ENCODE measurements at regions not wholly inside any gene's neighbourhood (a gene's known extent, or its start where the extent isn't known, plus 50 kb on each side); places are given as distances from the start of the nearest gene placed in this dataset.

- Histone ChIP-seq H3K4me2 (no peak overlapping the region), H3K27me3 (no peaks in the 10 kb centered on the region), H3K9me3 (ENCODE audit: low read depth) (no peaks in the 10 kb centered on the region), H2AFZ (no peak overlapping the region), H3K36me3 (replicated peaks; ENCODE audit: insufficient read depth, low read depth) (no peaks in the 10 kb centered on the region), H3K4me1 (ENCODE audit: insufficient read depth) (no peaks in the 10 kb centered on the region), H3K79me2 (no peaks in the 10 kb centered on the region), H3K9me2 (replicated peaks; ENCODE audit: insufficient read depth) (no peaks in the 10 kb centered on the region), H3K4me3 (no peak overlapping the region), H3K27ac (no peak overlapping the region), H4K20me1 (ENCODE audit: insufficient read depth, poor library complexity, severe bottlenecking) (no peaks in the 10 kb centered on the region)
- DNase-seq (ENCODE audit: low spot score): no peak
- no peak for TF ChIP-seq EZH2 (IDR thresholded peaks at IDR 0.05; ENCODE audit: borderline replicate concordance)
- no peak for TF ChIP-seq CTCF (IDR thresholded peaks at IDR 0.05; ENCODE audit: poor library complexity)
- TF ChIP-seq EZH2phosphoT487 (IDR thresholded peaks at IDR 0.05; ENCODE audit: low read depth, severe bottlenecking, unreplicated experiment): no peak
- WGBS (ENCODE audit: low lambda C conversion rate, missing lambda C conversion rate): 92% methylated on average over 2 of the region's 2 CpGs
Measured at GRCh38 chr2:220648628-220649027, 923.5 kb downstream of the EPHA4 start.

- no peak overlapping the region for H3K4me3 ChIP-seq
- H3K27me3 ChIP-seq: peaks cover 3% of the 10 kb centered on the region
- no peak overlapping the region for H2AFZ ChIP-seq
- H3K9me2 ChIP-seq (replicated peaks; ENCODE audit: insufficient read depth): peaks cover 3% of the 10 kb centered on the region
- H3K36me3 ChIP-seq (replicated peaks; ENCODE audit: insufficient read depth, low read depth): no peaks in the 10 kb centered on the region
- no peak for TF ChIP-seq EZH2phosphoT487 (IDR thresholded peaks at IDR 0.05; ENCODE audit: low read depth, severe bottlenecking, unreplicated experiment)
- no peak for TF ChIP-seq CTCF (IDR thresholded peaks at IDR 0.05; ENCODE audit: poor library complexity)
- no peak for TF ChIP-seq EZH2 (IDR thresholded peaks at IDR 0.05; ENCODE audit: borderline replicate concordance)
- no peaks in the 10 kb centered on the region for H3K79me2 ChIP-seq
- no peak for DNase-seq (ENCODE audit: low spot score)
- no peaks in the 10 kb centered on the region for H3K4me1 ChIP-seq (ENCODE audit: insufficient read depth)
- H3K27ac ChIP-seq: no peak overlapping the region
- H4K20me1 ChIP-seq (ENCODE audit: insufficient read depth, poor library complexity, severe bottlenecking): no peaks in the 10 kb centered on the region
- H3K9me3 ChIP-seq (ENCODE audit: low read depth): no peaks in the 10 kb centered on the region
- no peak overlapping the region for H3K4me2 ChIP-seq
- WGBS (ENCODE audit: low lambda C conversion rate, missing lambda C conversion rate): 86% methylated on average over 2 of the region's 2 CpGs
Measured at GRCh38 chr2:220653776-220654175, 918.3 kb downstream of the EPHA4 start.

- no peak for DNase-seq (ENCODE audit: low spot score)
- Histone ChIP-seq H3K36me3 (replicated peaks; ENCODE audit: insufficient read depth, low read depth) (no peaks in the 10 kb centered on the region), H3K27ac (no peak overlapping the region), H3K4me3 (no peak overlapping the region), H3K9me3 (ENCODE audit: low read depth) (no peaks in the 10 kb centered on the region), H3K9me2 (replicated peaks; ENCODE audit: insufficient read depth) (peaks cover 3% of the 10 kb centered on the region), H3K4me1 (ENCODE audit: insufficient read depth) (no peaks in the 10 kb centered on the region), H4K20me1 (ENCODE audit: insufficient read depth, poor library complexity, severe bottlenecking) (no peaks in the 10 kb centered on the region), H3K4me2 (no peak overlapping the region), H3K27me3 (peaks cover 3% of the 10 kb centered on the region), H2AFZ (no peak overlapping the region), H3K79me2 (no peaks in the 10 kb centered on the region)
- TF ChIP-seq EZH2phosphoT487 (IDR thresholded peaks at IDR 0.05; ENCODE audit: low read depth, severe bottlenecking, unreplicated experiment): no peak
- no peak for TF ChIP-seq CTCF (IDR thresholded peaks at IDR 0.05; ENCODE audit: poor library complexity)
- TF ChIP-seq EZH2 (IDR thresholded peaks at IDR 0.05; ENCODE audit: borderline replicate concordance): no peak
- WGBS (ENCODE audit: low lambda C conversion rate, missing lambda C conversion rate): 92% methylated on average over 3 of the region's 3 CpGs
Measured at GRCh38 chr2:220654322-220654721, 917.8 kb downstream of the EPHA4 start.

All from hepatocyte (in vitro differentiated cells).